COR-L47 (cell line): ENCODE measurements at regions not wholly inside any gene's neighbourhood (a gene's known extent, or its start where the extent isn't known, plus 50 kb on each side); places are given as distances from the start of the nearest gene placed in this dataset.
A peak's percentile ranks its signal among the peaks of the same experiment; 100 is the strongest.
"Not testable (repeated sequence)": the region's sequence is repeated elsewhere in the genome, so short reads cannot be mapped to it uniquely, and the experiment has no call there.

Source experiments
- DNase-seq: peaks from one replicate; lab custom pipeline; 2025; lab: John Stamatoyannopoulos, UW

DNA sequence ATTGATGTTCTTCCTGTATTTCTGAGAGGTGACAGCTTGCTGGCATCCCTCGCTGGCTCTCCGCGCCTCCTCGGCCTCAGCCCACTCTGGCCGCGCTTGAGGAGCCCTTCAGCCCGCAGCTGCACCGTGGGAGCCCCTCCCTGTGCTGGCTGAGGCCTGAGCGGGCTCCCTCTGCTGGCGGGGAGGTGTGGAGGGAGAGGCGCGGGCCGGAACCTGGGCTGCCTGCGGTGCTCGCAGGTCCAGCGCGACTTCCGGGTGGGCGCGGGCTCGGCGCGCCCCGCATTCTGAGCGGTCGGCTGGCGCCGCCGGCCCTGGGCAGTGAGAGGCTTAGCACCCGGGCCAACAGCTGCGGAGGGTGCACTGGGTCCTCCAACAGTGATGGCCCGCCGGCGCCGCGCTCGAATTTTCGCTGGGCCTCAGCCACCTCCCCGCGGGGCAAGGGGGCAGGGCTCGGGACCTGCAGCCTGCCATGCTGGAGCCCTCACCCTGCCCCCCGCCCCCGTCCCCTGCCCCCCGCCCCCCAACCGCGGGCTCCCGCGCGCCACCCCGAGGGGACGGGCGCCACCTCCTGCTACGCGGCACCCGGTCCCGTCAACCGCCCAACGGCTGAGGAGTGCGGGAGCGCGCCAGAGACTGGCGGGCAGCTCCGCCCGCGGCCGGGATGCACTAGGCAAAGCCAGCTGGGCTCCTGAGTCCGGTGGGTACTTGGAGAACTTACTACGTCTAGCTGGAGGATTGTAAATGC is 1353.4 kb upstream of the CDH18 start:
- DNase-seq = peak; percentile 20

DNA sequence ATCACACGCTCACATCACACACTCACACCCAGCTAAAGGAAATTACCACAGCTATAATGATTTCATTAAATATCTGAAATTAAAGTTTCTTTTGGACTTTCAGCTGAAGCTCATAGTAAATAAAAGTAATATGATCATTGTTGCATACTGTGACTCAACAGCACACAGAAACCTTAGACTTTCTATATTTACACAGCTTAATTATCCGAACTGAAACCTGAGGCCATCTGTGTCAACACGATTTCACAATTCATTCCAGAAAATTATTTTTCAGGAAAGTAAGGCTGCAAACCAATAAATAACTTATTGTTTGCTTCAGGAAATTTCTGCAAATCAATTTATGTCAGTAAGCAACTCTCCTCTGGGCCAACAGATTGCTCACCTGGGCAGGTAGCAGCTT is 1352.2 kb upstream of the CDH18 start:
- DNase-seq = peak; percentile 10

DNA sequence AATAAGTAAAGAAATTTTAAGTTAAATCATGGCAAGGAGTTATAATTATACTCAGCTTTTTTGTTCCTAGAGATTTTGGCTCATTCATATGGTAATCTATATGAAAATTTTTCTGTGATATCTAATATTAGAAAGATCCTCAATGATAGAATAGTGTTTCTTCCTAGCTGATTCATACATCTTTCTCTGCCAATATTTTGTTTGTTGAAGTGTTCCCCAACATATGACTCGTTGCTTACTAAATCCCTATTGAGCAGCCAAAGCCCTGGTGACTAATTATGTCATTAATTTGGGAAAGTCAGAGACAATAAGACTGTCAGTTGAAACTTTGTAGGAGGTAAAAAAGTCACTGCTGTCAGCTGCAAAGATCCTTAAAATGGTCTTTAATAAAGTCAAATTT is 1348.5 kb upstream of the CDH18 start:
- not testable (repeated sequence) for DNase-seq

DNA sequence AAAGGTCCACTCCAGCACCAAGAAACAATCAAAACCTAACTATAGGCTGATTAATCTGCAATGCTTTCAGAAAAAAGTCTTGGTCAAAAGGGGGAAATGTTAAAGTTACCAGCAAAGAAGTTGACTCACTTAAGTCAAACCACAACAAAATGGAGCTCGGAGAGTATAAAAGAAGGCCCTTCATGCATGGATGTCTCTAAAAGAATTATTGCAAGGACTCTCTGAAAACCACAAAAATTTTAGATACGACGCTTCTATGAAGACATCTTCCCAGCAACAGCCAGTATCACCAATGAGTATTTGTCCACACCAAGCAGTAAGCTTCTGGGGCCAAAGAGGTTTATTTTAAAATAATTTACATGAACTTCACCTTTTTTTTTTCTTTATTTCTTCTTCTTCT is 1327.4 kb upstream of the CDH18 start:
- DNase-seq = not testable (repeated sequence)

DNA sequence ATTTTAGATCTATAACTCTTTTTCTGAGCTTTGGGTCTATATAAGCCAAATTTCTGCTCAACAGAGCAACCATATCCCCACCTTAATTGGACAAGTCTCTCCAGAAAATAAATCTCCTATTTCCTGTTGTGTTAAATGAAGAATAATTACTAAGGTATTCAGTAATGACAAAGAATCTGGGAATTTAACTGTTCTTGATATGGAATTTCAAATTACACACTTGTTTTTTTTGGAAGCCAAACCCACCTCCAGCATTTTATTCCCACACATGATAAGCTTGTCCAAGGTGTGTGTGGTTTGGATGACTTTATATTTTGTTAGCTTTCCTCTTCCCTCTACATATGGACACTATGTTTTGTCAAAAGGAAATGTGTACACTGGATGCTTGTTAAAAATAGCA is 1313.2 kb upstream of the CDH18 start:
- not testable (repeated sequence) for DNase-seq

DNA sequence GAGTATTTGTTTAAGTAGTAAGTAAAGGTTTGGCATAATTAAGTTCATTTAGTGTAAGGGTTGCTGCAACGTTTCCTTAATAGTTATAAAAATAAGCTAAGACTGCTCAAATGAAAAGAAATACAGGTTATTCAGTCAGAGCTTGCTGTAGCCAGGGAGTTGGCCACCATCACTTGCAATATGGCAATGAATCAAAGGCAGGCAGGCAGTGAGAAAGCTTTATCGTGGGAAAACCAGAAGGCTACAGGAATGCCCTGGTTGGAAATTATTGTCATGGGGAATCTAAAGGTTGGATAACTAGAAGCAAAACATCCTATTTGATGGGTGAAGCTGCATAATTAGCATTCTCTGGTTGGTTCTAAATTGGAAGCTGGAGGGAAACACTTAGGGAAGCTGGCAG is 1286.4 kb upstream of the CDH18 start:
- DNase-seq = not testable (repeated sequence)

DNA sequence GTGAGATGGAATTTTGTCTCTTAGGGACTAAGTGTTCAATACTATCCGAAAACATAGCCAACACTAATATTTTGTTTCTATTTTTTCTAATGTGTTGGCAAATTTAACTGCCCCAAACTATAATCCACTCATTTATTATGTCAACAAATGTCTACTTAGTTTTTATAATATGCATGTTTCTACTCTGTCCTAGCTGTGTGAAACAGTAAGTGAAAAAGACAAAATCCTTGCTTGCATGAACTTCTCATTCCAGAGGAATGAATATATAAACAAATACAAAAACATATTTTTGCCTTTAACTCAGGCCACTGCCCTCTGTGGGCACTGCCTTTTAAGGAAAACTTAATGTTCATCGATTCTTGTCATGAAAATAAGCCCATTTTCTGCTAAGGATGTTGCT is 1275.4 kb upstream of the CDH18 start:
- no peak for DNase-seq

DNA sequence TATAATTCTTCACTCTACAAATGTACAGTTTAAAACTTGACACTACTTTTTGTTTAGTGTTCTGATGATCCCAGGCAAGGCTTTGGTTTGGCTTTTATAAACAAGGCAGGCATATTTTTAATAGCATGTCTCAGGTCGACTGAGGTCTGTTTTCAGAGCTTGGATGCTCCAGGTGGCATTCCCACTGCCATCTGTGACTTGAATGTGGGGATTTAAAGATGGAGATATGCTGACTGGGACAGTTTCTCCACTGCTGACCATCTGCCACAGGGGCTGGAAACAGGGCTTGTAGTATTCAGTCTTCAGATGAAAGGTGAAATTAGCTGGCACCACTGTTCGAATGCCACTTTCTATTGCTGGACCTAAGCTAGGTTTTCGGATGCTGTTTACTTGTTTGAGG is 1266.2 kb upstream of the CDH18 start:
- no peak for DNase-seq

DNA sequence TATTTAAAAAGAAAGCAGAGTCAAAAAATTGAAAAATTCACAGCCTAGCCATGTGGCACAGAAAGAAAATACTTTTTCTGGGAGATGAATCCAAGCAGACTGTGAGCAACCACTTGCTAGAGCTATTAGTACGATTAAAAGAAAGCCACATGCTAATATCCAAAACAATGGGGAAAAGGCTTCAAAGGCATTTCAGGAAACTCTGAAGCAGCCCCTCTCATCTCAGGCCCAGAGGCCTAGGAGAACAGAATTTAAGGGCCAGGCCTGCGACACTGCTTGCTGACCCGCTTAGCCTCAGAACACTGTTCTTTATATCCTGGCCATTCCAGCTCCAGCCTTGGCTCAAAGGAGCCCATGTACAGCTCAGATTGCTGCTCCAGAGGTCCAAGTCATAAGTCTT is 1257.0 kb upstream of the CDH18 start:
- no peak for DNase-seq

DNA sequence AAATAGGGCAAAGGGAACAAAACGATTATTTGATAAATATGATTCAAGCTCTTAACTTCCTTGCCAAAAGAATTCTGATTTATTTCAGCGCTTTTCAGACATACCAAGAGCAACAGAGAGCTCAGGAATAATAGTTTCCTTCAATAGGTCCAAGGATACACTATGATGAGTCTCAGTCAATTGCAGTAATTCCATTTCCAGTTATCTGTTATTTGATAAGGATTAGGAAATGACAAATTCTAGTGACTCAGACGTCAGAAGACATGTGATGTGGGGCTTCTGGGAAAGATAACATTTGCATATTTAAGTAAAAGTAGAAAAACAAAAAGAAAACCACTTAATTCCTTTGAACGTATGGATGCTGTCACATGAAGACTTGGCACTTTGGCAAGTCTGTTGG is 1250.8 kb upstream of the CDH18 start:
- no peak for DNase-seq

DNA sequence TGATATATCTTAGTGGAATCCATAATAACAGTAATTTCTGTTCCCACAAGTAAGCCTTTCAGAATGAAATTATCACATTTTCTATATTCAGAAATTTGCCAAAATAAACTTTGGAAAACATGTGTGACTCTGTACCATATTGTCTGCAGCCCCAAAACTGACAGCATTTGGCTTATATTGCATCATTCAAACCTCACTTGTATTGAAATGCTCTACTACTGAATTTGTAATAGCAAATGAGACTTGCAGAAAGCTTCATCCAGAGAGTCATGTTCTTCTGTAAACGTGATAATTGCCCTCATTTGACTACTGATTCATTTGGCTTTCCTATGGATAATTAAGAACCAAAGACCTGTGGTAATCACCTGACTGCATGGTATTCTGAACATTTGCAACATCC is 1249.5 kb upstream of the CDH18 start:
- peak; percentile 50 for DNase-seq

DNA sequence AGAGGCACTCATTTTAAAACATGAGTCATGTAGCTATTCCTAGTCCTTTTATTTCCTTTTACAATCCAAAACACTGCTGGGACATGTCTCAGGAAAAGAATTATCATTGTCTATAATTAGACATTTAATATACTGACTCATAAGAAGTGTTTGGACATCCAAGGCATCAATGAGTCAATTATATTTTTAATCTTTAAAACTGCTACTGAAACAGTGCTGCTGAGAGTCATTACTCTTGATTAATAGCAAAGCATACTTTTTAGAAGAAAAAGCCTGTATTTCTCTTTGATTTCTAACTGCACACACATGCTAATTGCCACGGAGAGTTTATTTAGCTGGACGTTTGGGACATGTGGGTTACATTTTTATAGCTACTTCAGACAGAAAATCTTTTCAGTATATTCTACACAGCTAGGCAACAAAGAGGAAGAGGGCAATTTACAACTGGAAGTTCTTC is 1249.0 kb upstream of the CDH18 start:
- peak; percentile 19 for DNase-seq

DNA sequence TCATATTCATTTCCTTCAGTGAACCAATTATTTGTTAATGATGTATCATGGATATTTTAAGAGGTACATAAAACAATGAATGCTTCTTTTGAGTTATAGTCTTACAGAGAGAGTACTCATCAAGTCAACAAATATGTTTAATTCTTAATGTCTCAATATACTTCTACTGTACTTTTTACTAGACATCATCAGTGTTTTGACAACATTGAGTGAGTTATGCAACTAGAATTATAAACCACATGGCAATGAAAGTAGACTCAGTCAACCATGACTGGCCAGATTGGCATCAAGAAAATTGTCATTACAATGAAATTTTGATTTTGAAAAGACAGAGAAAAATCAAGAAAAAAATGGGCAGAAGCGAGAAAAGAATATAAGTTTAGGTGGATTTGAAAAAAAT is 1248.1 kb upstream of the CDH18 start:
- no peak for DNase-seq

DNA sequence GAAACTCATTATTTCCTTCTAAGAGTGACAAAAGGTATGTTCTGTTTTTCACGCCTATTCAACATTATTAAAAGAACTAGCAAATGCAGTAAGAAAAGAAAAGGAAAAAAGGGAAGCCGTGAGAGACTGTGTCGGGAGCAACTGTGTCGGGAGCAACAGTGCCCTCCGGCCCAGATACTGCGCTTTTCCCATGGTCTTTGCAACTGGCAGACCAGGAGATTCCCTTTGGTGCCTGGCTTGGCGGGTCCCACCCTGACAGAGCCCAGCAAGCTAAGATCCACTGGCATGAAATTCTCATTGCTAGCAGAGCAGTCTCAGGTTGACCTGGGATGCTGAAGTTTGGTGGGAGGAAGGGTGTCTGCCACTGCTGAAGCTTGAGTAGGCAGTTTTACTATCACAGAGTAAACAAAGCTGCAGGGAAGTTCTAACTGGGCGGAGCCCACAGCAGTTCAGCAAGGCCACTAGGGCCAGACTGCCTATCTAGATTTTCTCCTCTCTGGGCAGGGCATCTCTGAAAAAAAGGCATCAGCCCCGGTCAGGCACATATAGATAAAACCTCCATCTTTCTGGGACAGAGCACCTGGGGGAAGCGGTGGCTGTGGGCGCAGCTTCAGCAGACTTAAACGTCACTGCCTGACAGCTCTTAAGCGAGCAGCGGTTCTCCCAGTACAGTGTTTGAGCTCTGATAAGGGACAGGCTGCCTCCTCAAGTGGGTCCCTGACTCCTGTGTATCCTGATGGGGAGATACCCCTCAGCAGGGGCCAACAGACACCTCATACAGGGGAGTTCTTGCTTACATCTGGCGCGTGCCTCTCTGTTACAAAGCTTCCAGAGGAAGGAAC is 1237.4 kb upstream of the CDH18 start:
- no peak for DNase-seq

DNA sequence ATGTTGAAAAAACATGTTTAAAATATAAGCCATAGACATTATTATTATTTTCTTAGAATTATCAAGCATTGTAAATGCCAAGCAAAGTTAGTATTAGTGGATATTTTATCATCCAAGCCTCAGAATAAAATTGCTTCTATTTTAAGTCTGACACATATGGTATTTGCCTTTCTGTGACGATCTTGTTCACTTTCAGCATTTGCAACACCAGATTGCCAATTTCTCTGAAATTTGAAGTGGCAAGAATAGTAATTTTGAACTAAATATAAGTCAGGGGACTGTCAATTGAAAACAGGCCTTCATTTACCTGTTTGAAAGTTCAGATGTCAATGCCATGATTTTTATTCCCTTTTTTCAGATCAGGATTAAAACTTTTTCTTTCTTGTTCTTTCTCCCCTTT is 1233.6 kb upstream of the CDH18 start:
- no peak for DNase-seq

DNA sequence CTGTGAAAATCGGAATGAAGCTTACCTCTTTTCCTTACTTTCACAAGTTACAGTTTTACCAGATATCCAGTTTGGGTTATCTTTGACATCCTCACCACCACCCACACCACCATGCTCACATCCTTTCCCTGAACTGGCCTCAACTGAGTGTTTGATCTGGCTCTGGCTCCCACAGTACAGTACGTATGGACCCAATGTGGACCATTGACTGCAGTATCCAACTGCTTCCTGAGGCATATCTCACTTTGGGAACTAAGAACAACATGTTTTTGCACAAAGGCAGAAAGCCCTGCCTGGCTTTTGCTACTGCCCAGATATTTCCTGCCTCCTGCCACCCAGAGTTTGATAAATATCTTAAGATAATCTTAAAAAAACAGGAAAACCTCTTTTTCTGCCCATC is 1232.0 kb upstream of the CDH18 start:
- DNase-seq = no peak

DNA sequence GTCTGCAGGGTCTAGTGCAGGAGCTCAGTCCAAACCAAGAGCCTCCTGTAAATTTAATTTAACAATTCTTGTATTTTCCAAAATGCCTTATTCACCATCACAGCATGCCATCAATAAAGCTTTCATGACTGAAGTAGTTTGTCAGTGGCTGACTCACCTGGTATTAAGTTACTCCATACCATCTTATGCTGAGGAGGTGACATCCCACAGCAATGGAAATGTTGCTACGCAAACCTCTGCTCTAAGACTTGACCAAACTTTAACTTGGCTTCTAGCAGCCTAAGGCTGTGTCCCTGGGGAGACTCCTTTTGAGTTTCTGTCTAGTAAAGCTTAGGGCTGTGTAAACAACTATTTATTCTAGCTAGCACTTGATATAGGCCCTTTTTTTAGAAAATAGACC is 1231.3 kb upstream of the CDH18 start:
- DNase-seq = no peak

DNA sequence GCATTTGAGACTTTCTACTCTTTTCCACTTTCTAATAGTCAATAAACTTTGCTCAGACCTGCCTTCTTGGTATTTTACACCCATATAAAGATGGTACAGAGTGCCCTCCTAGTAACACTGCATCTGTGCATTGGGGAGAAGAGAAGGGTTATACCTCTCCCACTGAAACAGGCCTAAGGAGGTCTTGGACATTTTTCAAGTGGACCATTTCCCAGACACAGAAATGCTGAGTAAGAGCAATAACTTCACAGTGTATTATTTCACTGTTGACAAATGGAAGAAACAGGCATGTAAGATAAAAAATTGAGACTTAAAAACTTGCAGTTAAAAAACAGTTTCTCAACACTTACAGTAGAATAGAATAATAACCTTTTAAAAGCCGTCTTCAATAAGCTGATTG is 1224.0 kb upstream of the CDH18 start:
- no peak for DNase-seq

DNA sequence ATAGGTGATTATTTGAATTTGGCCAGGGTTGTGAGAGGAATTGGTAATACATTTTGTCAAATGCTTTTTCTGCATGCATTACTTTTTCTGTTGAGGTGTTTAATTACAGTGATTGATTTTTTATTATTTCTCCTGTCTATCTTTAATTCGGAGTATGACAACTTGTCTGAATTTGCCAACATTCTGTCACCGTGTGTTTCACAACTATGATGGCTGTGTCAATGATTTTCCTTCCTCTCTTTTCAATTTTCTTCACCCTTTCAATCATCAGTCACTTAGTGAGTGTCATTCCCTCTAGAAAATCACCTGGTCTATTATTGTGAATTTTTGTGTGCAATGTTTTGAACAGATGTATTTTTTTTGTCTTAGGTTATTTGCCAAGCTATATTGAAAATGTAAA is 1221.4 kb upstream of the CDH18 start:
- DNase-seq = no peak

DNA sequence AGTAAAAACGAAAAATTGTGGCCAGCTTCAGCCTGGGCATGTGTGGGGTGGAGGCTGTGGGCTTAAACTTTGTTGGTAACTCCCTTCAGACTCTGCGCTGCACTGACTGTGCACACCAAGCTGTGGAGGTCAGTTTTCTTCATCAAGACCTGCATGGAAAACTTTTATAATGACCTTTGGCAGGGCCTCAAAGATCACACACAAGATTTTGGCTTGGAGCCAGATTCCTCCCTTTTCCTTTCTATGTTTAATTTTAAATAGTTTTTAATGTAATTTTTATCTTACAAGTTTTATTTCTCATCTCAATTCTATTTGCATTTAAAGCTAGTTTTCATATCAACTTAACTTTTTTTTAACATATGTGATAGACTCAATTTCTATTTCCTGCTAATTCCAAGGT is 1211.1 kb upstream of the CDH18 start:
- no peak for DNase-seq

DNA sequence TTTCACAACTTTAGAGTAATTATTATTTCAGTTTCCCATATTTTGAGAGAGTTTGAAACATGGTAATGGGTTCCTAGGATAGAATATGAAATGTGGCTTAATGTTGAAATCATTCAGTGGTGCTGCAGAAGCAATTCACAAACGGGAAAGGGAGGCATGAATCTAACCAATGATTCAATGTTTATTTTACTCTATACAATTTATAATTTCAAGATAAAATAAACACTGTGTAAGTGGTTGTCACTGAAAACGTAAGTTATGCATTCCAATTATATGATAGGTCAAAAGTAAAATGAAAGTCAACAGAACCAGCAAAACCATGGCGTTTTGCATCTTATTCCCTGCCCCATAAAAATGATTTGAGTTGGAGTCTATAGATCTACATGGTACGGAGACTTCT is 1207.1 kb upstream of the CDH18 start:
- no peak for DNase-seq

DNA sequence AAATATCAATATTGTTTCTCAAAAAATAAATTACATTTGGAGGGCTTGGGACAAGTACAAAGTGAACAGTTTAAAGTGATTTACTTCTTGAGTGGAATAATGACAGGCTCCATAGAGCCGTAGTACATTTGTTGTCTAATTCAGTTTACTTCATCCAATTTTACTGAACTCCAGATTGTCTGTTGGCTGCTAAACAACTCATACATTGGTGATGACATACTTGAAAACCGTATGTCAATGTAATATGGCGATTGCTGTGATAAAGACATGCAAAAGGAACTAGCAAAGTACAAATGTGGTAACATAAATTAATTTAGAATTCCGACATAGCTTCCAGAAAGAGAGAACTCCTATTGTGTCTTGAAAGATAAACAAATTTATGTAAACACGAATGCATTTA is 1197.5 kb upstream of the CDH18 start:
- DNase-seq = no peak

DNA sequence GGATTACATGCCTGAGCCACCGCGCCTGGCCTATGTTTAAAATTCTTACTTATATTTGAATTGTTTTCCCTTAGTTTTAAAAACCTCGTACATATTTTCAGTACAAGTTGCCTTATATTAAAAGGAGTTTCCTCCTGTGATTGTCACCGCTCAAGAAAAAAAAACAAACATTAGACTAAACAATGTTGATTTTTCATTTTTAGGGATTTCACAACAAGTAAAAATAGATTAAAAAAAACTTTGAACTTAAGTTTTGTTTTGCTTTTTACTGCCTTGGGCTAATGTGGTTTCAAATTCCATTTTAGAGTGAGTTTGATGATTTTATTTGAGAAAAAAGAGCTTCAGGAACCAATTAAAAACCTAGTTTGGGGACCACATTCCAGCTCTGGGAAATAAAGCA is 1196.6 kb upstream of the CDH18 start:
- no peak for DNase-seq
